ENCODE measurements at regions not wholly inside any gene's neighbourhood (a gene's known extent, or its start where the extent isn't known, plus 50 kb on each side); places are given as distances from the start of the nearest gene placed in this dataset.

GRCh38 chr6:104019075-104019753 is 840.5 kb downstream of the HACE1 start:
- H3K4me3 ChIP-seq (ENCODE audit: low read length): no peak overlapping the region
- no peak overlapping the region for H3K27ac ChIP-seq (ENCODE audit: low read length)
- H2AFZ ChIP-seq (ENCODE audit: low read depth, low read length): no peak overlapping the region
- H3K36me3 ChIP-seq (replicated peaks; ENCODE audit: low read depth, low read length): no peaks in the 10 kb centered on the region
- no peaks in the 10 kb centered on the region for H3K27me3 ChIP-seq (ENCODE audit: low read depth, low read length)
- H3K4me1 ChIP-seq (ENCODE audit: low read length): peaks cover 9% of the 10 kb centered on the region
- no peaks in the 10 kb centered on the region for H4K20me1 ChIP-seq (ENCODE audit: insufficient read depth, low read length)
- no peak overlapping the region for H3K9ac ChIP-seq (ENCODE audit: low read length)
- TF ChIP-seq EZH2phosphoT487 (IDR thresholded peaks at IDR 0.05; ENCODE audit: low read depth) (no peak), CTCF (IDR thresholded peaks at IDR 0.05; ENCODE audit: low read depth, low read length) (no peak)
- H3K4me2 ChIP-seq (ENCODE audit: low read length): no peak overlapping the region
- H3K9me3 ChIP-seq (ENCODE audit: insufficient read depth, low read length): no peaks in the 10 kb centered on the region
- H3K79me2 ChIP-seq (ENCODE audit: low read length): no peaks in the 10 kb centered on the region

GRCh38 chr6:104017410-104018381 is 842.0 kb downstream of the HACE1 start:
- no peaks in the 10 kb centered on the region for H3K27me3 ChIP-seq (ENCODE audit: low read depth, low read length)
- no peaks in the 10 kb centered on the region for H3K79me2 ChIP-seq (ENCODE audit: low read length)
- no peak overlapping the region for H3K9ac ChIP-seq (ENCODE audit: low read length)
- H3K4me2 ChIP-seq (ENCODE audit: low read length): no peak overlapping the region
- H2AFZ ChIP-seq (ENCODE audit: low read depth, low read length): no peak overlapping the region
- no peak for TF ChIP-seq CTCF (IDR thresholded peaks at IDR 0.05; ENCODE audit: low read depth, low read length)
- no peak for TF ChIP-seq EZH2phosphoT487 (IDR thresholded peaks at IDR 0.05; ENCODE audit: low read depth)
- no peak overlapping the region for H3K4me3 ChIP-seq (ENCODE audit: low read length)
- no peaks in the 10 kb centered on the region for H4K20me1 ChIP-seq (ENCODE audit: insufficient read depth, low read length)
- H3K9me3 ChIP-seq (ENCODE audit: insufficient read depth, low read length): no peaks in the 10 kb centered on the region
- no peak overlapping the region for H3K27ac ChIP-seq (ENCODE audit: low read length)
- no peaks in the 10 kb centered on the region for H3K36me3 ChIP-seq (replicated peaks; ENCODE audit: low read depth, low read length)
- H3K4me1 ChIP-seq (ENCODE audit: low read length): peaks cover 19% of the 10 kb centered on the region

GRCh38 chr6:104014163-104014959 is 845.4 kb downstream of the HACE1 start:
- no peaks in the 10 kb centered on the region for H3K79me2 ChIP-seq (ENCODE audit: low read length)
- TF ChIP-seq CTCF (IDR thresholded peaks at IDR 0.05; ENCODE audit: low read depth, low read length) (no peak), EZH2phosphoT487 (IDR thresholded peaks at IDR 0.05; ENCODE audit: low read depth) (no peak)
- H3K9me3 ChIP-seq (ENCODE audit: insufficient read depth, low read length): no peaks in the 10 kb centered on the region
- no peak overlapping the region for H3K9ac ChIP-seq (ENCODE audit: low read length)
- peaks cover 19% of the 10 kb centered on the region for H3K4me1 ChIP-seq (ENCODE audit: low read length)
- no peaks in the 10 kb centered on the region for H3K36me3 ChIP-seq (replicated peaks; ENCODE audit: low read depth, low read length)
- peak overlapping the region; percentile 16; the same call in 1 of the 2 replicates for H3K4me2 ChIP-seq (ENCODE audit: low read length)
- H3K27me3 ChIP-seq (ENCODE audit: low read depth, low read length): no peaks in the 10 kb centered on the region
- no peak overlapping the region for H3K27ac ChIP-seq (ENCODE audit: low read length)
- no peak overlapping the region for H2AFZ ChIP-seq (ENCODE audit: low read depth, low read length)
- H4K20me1 ChIP-seq (ENCODE audit: insufficient read depth, low read length): no peaks in the 10 kb centered on the region
- H3K4me3 ChIP-seq (ENCODE audit: low read length): no peak overlapping the region
